IMR-90 (cell line): ENCODE measurements at regions not wholly inside any gene's neighbourhood (a gene's known extent, or its start where the extent isn't known, plus 50 kb on each side); places are given as distances from the start of the nearest gene placed in this dataset.

Source experiments
- ATAC-seq: fragments of 200-7000 bp; cut with Tn5 transposase; 2 replicates; pipeline ENCODE4 v1.9.1; 2020; ENCODE audit warnings: low read depth, mild to moderate bottlenecking, moderate library complexity
- BruUV-seq: library from RNA; stranded (reverse); fragments of 400-500 nt; replicated peaks from 2 replicates; lab custom pipeline; 2021; lab: Mats Ljungman, UMichigan
- CTCF ChIA-PET: fragments of 300-600 bp; formaldehyde crosslinking; extraction: SDS; loops from one replicate; lab custom pipeline; 2021; ENCODE audit warnings: antibody characterized with exemption; lab: Yijun Ruan, JAX
- POLR2A ChIA-PET: fragments of 300-600 bp; sonication (Branson Sonifier 250); formaldehyde crosslinking; loops from one replicate; lab custom pipeline; 2022; ENCODE audit warnings: antibody characterized with exemption; ENCODE audit not compliant: unreplicated experiment; lab: Charles Lee
- DNase-seq: peaks from one replicate; pipeline ENCODE4 v3.0.0; 2013
- H2AFZ ChIP-seq: replicated peaks from 2 replicates; pipeline ENCODE3; 2013; ENCODE audit warnings: low read length, mild to moderate bottlenecking; ENCODE audit not compliant: poor library complexity
- H2AK5ac ChIP-seq: 2 replicates; pipeline ENCODE4 v1.6.1; 2013; ENCODE audit warnings: low read depth, low read length, inconsistent platforms
- H2AK9ac ChIP-seq: replicated peaks from 2 replicates; pipeline ENCODE3; 2013; ENCODE audit warnings: mild to moderate bottlenecking, low read depth, low read length, moderate library complexity; ENCODE audit not compliant: poor library complexity
- H2BK120ac ChIP-seq: 2 replicates; pipeline ENCODE4 v1.6.1; 2013; ENCODE audit warnings: low read depth, low read length, inconsistent platforms
- H2BK15ac ChIP-seq: 3 replicates; pipeline ENCODE4 v1.6.1; 2013; ENCODE audit warnings: low read depth, low read length, inconsistent platforms
- H2BK20ac ChIP-seq: 2 replicates; pipeline ENCODE4 v1.6.1; 2013; ENCODE audit warnings: low read depth, mild to moderate bottlenecking, inconsistent platforms, low read length, moderate library complexity
- H2BK5ac ChIP-seq: 2 replicates; pipeline ENCODE4 v1.6.1; 2013; ENCODE audit warnings: mild to moderate bottlenecking, low read depth, low read length, inconsistent platforms; ENCODE audit not compliant: poor library complexity, severe bottlenecking
- H3K14ac ChIP-seq: replicated peaks from 2 replicates; pipeline ENCODE4 v1.6.1; 2013; ENCODE audit warnings: low read depth, low read length, inconsistent platforms
- H3K18ac ChIP-seq: 2 replicates; pipeline ENCODE4 v1.6.1; 2013; ENCODE audit warnings: low read depth, low read length, control low read depth
- H3K23ac ChIP-seq: 2 replicates; pipeline ENCODE4 v1.6.1; 2013; ENCODE audit warnings: low read depth, low read length, inconsistent platforms
- H3K27ac ChIP-seq: 2 replicates; pipeline ENCODE4 v1.5.1; 2013; ENCODE audit warnings: mild to moderate bottlenecking, control low read depth, low read length; ENCODE audit not compliant: insufficient read depth
- H3K27me3 ChIP-seq: 2 replicates; pipeline ENCODE4 v1.6.1; 2013; ENCODE audit warnings: low read length; ENCODE audit not compliant: control insufficient read depth, insufficient read depth
- H3K36me3 ChIP-seq: 2 replicates; pipeline ENCODE4 v1.6.1; 2013; ENCODE audit warnings: low read length, mixed read lengths; ENCODE audit not compliant: control insufficient read depth, insufficient read depth
- H3K4ac ChIP-seq: 2 replicates; pipeline ENCODE4 v1.6.1; 2013; ENCODE audit warnings: low read depth, low read length, inconsistent platforms
- H3K4me1 ChIP-seq: 2 replicates; pipeline ENCODE4 v1.6.1; 2013; ENCODE audit warnings: low read length, mixed read lengths; ENCODE audit not compliant: control insufficient read depth, insufficient read depth
- H3K4me2 ChIP-seq: 2 replicates; pipeline ENCODE4 v1.6.1; 2013; ENCODE audit warnings: low read depth, mild to moderate bottlenecking, control low read depth, low read length, moderate library complexity
- H3K4me3 ChIP-seq: 2 replicates; pipeline ENCODE4 v1.5.1; 2013; ENCODE audit warnings: low read depth, mild to moderate bottlenecking, control low read depth, low read length, moderate library complexity; ENCODE audit not compliant: insufficient read depth
- H3K56ac ChIP-seq: 2 replicates; pipeline ENCODE4 v1.6.1; 2013; ENCODE audit warnings: low read length, inconsistent platforms; ENCODE audit not compliant: insufficient read depth; ENCODE audit errors: extremely low read depth
- H3K79me1 ChIP-seq, 2 experiments: 2 replicates each; pipeline ENCODE4 v1.6.1; 2013; ENCODE audit warnings: low read length in 2 of 2, inconsistent platforms in 1 of 2, low read depth in 1 of 2
- H3K9ac ChIP-seq: 2 replicates; pipeline ENCODE4 v1.6.1; 2013; ENCODE audit warnings: low read depth, low read length, control low read depth
- H3K9me1 ChIP-seq: 2 replicates; pipeline ENCODE4 v1.6.1; 2013; ENCODE audit warnings: low read length, inconsistent platforms; ENCODE audit not compliant: insufficient read depth
- H3K9me3 ChIP-seq: 2 replicates; pipeline ENCODE4 v1.6.1; 2013; ENCODE audit warnings: low read length; ENCODE audit not compliant: control insufficient read depth, insufficient read depth
- H4K20me1 ChIP-seq: 2 replicates; pipeline ENCODE4 v1.6.1; 2013; ENCODE audit warnings: low read length, inconsistent platforms; ENCODE audit not compliant: insufficient read depth
- H4K5ac ChIP-seq: 2 replicates; pipeline ENCODE4 v1.6.1; 2013; ENCODE audit warnings: mild to moderate bottlenecking, low read depth, low read length, control low read depth
- H4K8ac ChIP-seq, 2 experiments: 2 replicates each; pipeline ENCODE4 v1.6.1; 2013; ENCODE audit warnings: low read depth in 2 of 2, low read length in 2 of 2, control low read depth in 1 of 2, inconsistent platforms in 1 of 2
- H4K91ac ChIP-seq: 2 replicates; pipeline ENCODE4 v1.6.1; 2013; ENCODE audit warnings: low read depth, low read length, inconsistent platforms; ENCODE audit not compliant: insufficient read depth
- BHLHE40 ChIP-seq: fragments of 150-350 bp; IDR thresholded peaks from 2 replicates; pipeline ENCODE4 v1.6.1; 2016; ENCODE audit warnings: mild to moderate bottlenecking, low read depth, low read length
- CEBPB ChIP-seq: IDR thresholded peaks from 2 replicates; pipeline ENCODE4 v1.6.1; 2012; ENCODE audit warnings: low read depth, low read length, improper control_type of control experiment
- CHD1 ChIP-seq: IDR thresholded peaks from 2 replicates; pipeline ENCODE4 v1.6.1; 2012; ENCODE audit warnings: low read depth, low read length, improper control_type of control experiment
- MAZ ChIP-seq: IDR thresholded peaks from 2 replicates; pipeline ENCODE4 v1.6.1; 2012; ENCODE audit warnings: low read depth, mild to moderate bottlenecking, low read length, improper control_type of control experiment, moderate library complexity, borderline replicate concordance
- MXI1 ChIP-seq: IDR thresholded peaks from 2 replicates; pipeline ENCODE4 v1.6.1; 2012; ENCODE audit warnings: low read depth, mild to moderate bottlenecking, low read length, moderate library complexity, borderline replicate concordance
- POLR2A ChIP-seq: IDR thresholded peaks from 2 replicates; pipeline ENCODE4 v1.6.1; 2012; ENCODE audit warnings: mild to moderate bottlenecking, low read depth, low read length
- RCOR1 ChIP-seq: IDR thresholded peaks from 2 replicates; pipeline ENCODE4 v1.6.1; 2012; ENCODE audit warnings: mild to moderate bottlenecking, low read length, improper control_type of control experiment; ENCODE audit not compliant: insufficient replicate concordance
- SMC3 ChIP-seq: fragments of 150-350 bp; IDR thresholded peaks from 2 replicates; pipeline ENCODE4 v1.6.1; 2016; ENCODE audit warnings: low read depth, mild to moderate bottlenecking, antibody characterized with exemption, low read length, moderate library complexity
- WGBS, 2 experiments: methylation state at CpG; one replicate each; pipeline versions ENCODE4 v1.1.5 to v1.1.7; 2013; ENCODE audit warnings: missing lambda C conversion rate in 2 of 2; ENCODE audit not compliant: insufficient read length in 1 of 2; ENCODE audit errors: extremely low coverage in 2 of 2; 5-methylcytosine and 5-hydroxymethylcytosine counted together
- dilution Hi-C: fragments of 300-500 bp; cut with HindIII; formaldehyde crosslinking; loops from one replicate; pipeline ENCODE4 v1.14.3; 2018; ENCODE audit warnings: low sequenced_read_pairs; ENCODE audit not compliant: unreplicated experiment
- in situ Hi-C: fragments of 300-500 bp; cut with MboI; formaldehyde crosslinking; loops from 3 replicates; pipeline ENCODE4 v1.14.3; 2019; ENCODE audit warnings: low sequenced_read_pairs, inconsistent platforms, mixed read lengths
- intact Hi-C: fragments of 100-400 bp; cut with micrococcal nuclease; formaldehyde crosslinking; loops from 2 replicates; pipeline ENCODE4 v1.10.0; 2022
- TF ChIP-seq, protein P1 (sequence below): fragments of 150-350 bp; IDR thresholded peaks from 2 replicates; pipeline ENCODE4 v1.6.1; 2016; ENCODE audit warnings: low read depth, mild to moderate bottlenecking, low read length, moderate library complexity, borderline replicate concordance

DNA sequence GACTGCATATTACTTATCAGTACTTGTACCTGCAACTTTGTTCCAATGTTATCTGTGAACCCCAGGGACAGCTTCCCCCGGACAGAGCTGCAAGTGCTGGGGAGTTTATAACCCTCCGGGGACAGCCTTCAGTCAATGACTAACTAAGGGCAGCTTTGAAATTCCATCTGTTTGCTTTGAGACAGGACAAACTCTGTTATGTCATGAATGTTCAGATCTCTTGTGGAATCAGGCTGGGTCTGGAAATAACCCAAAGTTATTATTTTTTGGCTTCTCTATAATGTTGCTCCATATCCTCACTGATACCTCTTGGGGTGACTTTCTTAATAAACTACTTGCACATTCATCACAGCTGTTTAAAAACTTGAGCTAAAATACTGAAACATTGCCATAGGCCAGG is 617.5 kb upstream of the TLE4 start:
- H3K18ac ChIP-seq: no peak overlapping the region
- H4K5ac ChIP-seq: no peak overlapping the region
- H2BK15ac ChIP-seq: no peak overlapping the region
- H3K14ac ChIP-seq: no peak overlapping the region
- TF ChIP-seq SMC3 (no peak), MAZ (no peak), MXI1 (no peak), POLR2A (no peak), CHD1 (no peak), RCOR1 (no peak), BHLHE40 (no peak), CEBPB (no peak)
- TF ChIP-seq, protein P1, sequence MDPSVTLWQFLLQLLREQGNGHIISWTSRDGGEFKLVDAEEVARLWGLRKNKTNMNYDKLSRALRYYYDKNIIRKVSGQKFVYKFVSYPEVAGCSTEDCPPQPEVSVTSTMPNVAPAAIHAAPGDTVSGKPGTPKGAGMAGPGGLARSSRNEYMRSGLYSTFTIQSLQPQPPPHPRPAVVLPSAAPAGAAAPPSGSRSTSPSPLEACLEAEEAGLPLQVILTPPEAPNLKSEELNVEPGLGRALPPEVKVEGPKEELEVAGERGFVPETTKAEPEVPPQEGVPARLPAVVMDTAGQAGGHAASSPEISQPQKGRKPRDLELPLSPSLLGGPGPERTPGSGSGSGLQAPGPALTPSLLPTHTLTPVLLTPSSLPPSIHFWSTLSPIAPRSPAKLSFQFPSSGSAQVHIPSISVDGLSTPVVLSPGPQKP: no peak
- H4K8ac ChIP-seq: no peak overlapping the region
- ChIA-PET CTCF (interaction anchor here (0.8 kb wide), 1 partner anchor 477 kb away, joined by 3 read pairs; no protein-coding TSS in a partner anchor), POLR2A (interaction anchor here (0.6 kb wide), 1 partner anchor 580 kb away, joined by 5 read pairs; no protein-coding TSS in a partner anchor)
- dilution Hi-C loops (no loop called here), intact Hi-C loops (no loop called here), in situ Hi-C loops (no loop called here)
- DNase-seq (peak; percentile 5), ATAC-seq (peak; percentile 21)
- H3K4me2 ChIP-seq: no peak overlapping the region
- no peak overlapping the region for H3K56ac ChIP-seq
- H3K79me1 ChIP-seq: no peaks in the 10 kb centered on the region
- H3K4me3 ChIP-seq: no peak overlapping the region
- H2BK20ac ChIP-seq: no peak overlapping the region
- no peak overlapping the region for H2AK5ac ChIP-seq
- no CpG with 5 or more reads among the region's 2 CpGs for WGBS, 2 experiments
- no peak overlapping the region for H2BK120ac ChIP-seq
- H2BK5ac ChIP-seq: no peak overlapping the region
- no peaks in the 10 kb centered on the region for H3K36me3 ChIP-seq
- no peaks in the 10 kb centered on the region for H3K27me3 ChIP-seq
- no peaks in the 10 kb centered on the region for H3K4me1 ChIP-seq
- no peak overlapping the region for H3K4ac ChIP-seq
- no peaks in the 10 kb centered on the region for H4K20me1 ChIP-seq
- H4K91ac ChIP-seq: no peak overlapping the region
- no TSS peak for BruUV-seq
- H3K9ac ChIP-seq: no peak overlapping the region
- H3K9me1 ChIP-seq: no peaks in the 10 kb centered on the region
- peaks cover 3% of the 10 kb centered on the region for H3K9me3 ChIP-seq
- no peak overlapping the region for H2AFZ ChIP-seq
- no peak overlapping the region for H2AK9ac ChIP-seq
- H3K23ac ChIP-seq: no peak overlapping the region
- H3K27ac ChIP-seq: no peak overlapping the region
